NCI-H146 (cell line): ENCODE measurements at regions not wholly inside any gene's neighbourhood (a gene's known extent, or its start where the extent isn't known, plus 50 kb on each side); places are given as distances from the start of the nearest gene placed in this dataset.
"Not testable (repeated sequence)": the region's sequence is repeated elsewhere in the genome, so short reads cannot be mapped to it uniquely, and the experiment has no call there.

ENCODE experiments used
- DNase-seq: peaks from one replicate; lab custom pipeline; 2025; lab: John Stamatoyannopoulos, UW

- no peak for DNase-seq
These were observed 304.8 kb downstream of the CPS1 start for GRCh38 chr2:210861038-210861665.

GRCh38 chr2:210862283-210863065 is 306.1 kb downstream of the CPS1 start:
- peak; percentile 46 for DNase-seq

GRCh38 chr2:210863283-210863682 is 306.9 kb downstream of the CPS1 start:
- no peak for DNase-seq

- not testable (repeated sequence) for DNase-seq
These were observed 315.2 kb downstream of the CPS1 start for GRCh38 chr2:210871566-210871965.

GRCh38 chr2:210873631-210874030 is 317.2 kb downstream of the CPS1 start:
- DNase-seq: no peak

GRCh38 chr2:210884227-210884626 is 327.8 kb downstream of the CPS1 start:
- no peak for DNase-seq

GRCh38 chr2:210888035-210888434 is 331.6 kb downstream of the CPS1 start:
- DNase-seq: no peak

- DNase-seq: no peak
These were observed 338.7 kb downstream of the CPS1 start for GRCh38 chr2:210895132-210895531.

GRCh38 chr2:210899131-210899530 is 342.7 kb downstream of the CPS1 start:
- DNase-seq: no peak

- DNase-seq: no peak
These were observed 344.9 kb downstream of the CPS1 start for GRCh38 chr2:210901326-210901725.

GRCh38 chr2:210912779-210913178 is 356.4 kb downstream of the CPS1 start:
- DNase-seq: no peak

- DNase-seq: no peak
These were observed 357.1 kb downstream of the CPS1 start for GRCh38 chr2:210913461-210913860.

- no peak for DNase-seq
These were observed 359.5 kb downstream of the CPS1 start for GRCh38 chr2:210915912-210916311.

- DNase-seq: no peak
These were observed 361.1 kb downstream of the CPS1 start for GRCh38 chr2:210917465-210917864.

GRCh38 chr2:210919128-210919527 is 362.7 kb downstream of the CPS1 start:
- peak; percentile 61 for DNase-seq

- no peak for DNase-seq
These were observed 366.0 kb downstream of the CPS1 start for GRCh38 chr2:210922419-210922818.

GRCh38 chr2:210928714-210929113 is 372.3 kb downstream of the CPS1 start:
- DNase-seq: no peak

GRCh38 chr2:210938228-210938627 is 381.8 kb downstream of the CPS1 start:
- no peak for DNase-seq

GRCh38 chr2:210946395-210946794 is 390.0 kb downstream of the CPS1 start:
- DNase-seq: no peak

- not testable (repeated sequence) for DNase-seq
These were observed 394.1 kb downstream of the CPS1 start for GRCh38 chr2:210950434-210951060.

GRCh38 chr2:210954386-210954907 is 398.0 kb downstream of the CPS1 start:
- DNase-seq: no peak

- no peak for DNase-seq
These were observed 399.2 kb downstream of the CPS1 start for GRCh38 chr2:210955591-210955990.

- no peak for DNase-seq
These were observed 399.7 kb downstream of the CPS1 start for GRCh38 chr2:210956101-210956500.
